Memory B cell (primary cell): ENCODE measurements at regions not wholly inside any gene's neighbourhood (a gene's known extent, or its start where the extent isn't known, plus 50 kb on each side); places are given as distances from the start of the nearest gene placed in this dataset.

Experiments
- ATAC-seq: fragments of 150-1000 bp; cut with Tn5 transposase; 2 replicates; pipeline ENCODE4 v1.10.0; 2021; ENCODE audit warnings: low read depth, mild to moderate bottlenecking, moderate library complexity
- DNase-seq, 2 donors: peaks; one replicate each; pipeline ENCODE4 v3.0.0; 2022; ENCODE audit warnings: low spot score in 2 of 2
- H3K27ac Mint-ChIP-seq: one replicate; pipeline ENCODE4 v1.8.0; 2022; ENCODE audit warnings: mild to moderate bottlenecking, moderate library complexity, mixed read lengths
- H3K27me3 Mint-ChIP-seq: one replicate; pipeline ENCODE4 v1.8.0; 2022; ENCODE audit warnings: mixed read lengths
- H3K36me3 Mint-ChIP-seq: one replicate; pipeline ENCODE4 v1.8.0; 2022; ENCODE audit warnings: mild to moderate bottlenecking, mixed read lengths
- H3K4me1 Mint-ChIP-seq: one replicate; pipeline ENCODE4 v1.8.0; 2022; ENCODE audit warnings: mixed read lengths
- H3K4me3 Mint-ChIP-seq: one replicate; pipeline ENCODE4 v1.8.0; 2022; ENCODE audit warnings: mild to moderate bottlenecking, moderate library complexity, mixed read lengths
- H3K9me3 Mint-ChIP-seq: one replicate; pipeline ENCODE4 v1.8.0; 2022; ENCODE audit warnings: mixed read lengths

DNA sequence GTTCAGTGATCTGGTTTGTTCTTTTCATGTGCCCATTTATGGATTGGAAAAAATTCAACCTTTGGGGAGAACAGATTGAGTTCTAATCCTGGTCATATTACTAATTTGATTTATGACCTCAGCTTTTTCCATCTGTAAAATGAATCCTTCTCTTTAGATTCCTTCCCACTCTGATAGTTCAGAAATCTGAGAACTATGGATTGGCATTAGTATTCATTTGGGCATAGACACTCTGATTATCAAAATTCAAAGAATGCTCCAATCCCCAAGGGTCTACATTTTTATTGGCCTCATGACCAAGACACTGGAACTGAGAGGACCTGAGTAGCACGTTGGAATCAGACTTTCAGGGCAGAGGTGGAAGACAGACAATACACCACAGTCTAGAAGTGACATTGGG lies 405.9 kb upstream of the PAPPA start:
- no peak for DNase-seq
- Mint-ChIP-seq H3K36me3 (no peaks in the 10 kb centered on the region), H3K27ac (no peak overlapping the region), H3K4me3 (no peak overlapping the region), H3K9me3 (no peaks in the 10 kb centered on the region), H3K27me3 (peaks cover 1% of the 10 kb centered on the region), H3K4me1 (no peaks in the 10 kb centered on the region)
- ATAC-seq, result no peak

DNA sequence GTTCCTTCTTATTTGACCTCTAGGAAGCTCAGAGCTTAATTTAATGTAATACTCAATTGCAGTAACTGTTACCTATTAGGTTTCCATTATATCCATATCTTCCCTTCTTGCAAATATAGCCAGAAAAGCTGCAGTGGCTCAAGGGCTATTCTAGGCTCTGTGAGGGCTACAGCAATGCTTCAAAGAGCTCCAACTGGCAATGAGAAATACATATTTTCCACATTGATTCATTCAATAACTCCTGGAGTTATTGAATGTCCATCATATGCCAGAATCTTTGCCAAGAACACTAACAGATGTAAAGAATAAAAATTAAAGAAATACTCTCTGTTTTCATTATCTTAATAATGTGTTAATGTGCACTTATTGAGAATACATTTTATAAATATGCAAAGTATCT lies 396.9 kb upstream of the PAPPA start:
- Mint-ChIP-seq H3K9me3 (peaks cover 8% of the 10 kb centered on the region), H3K4me1 (no peaks in the 10 kb centered on the region), H3K36me3 (no peaks in the 10 kb centered on the region), H3K27ac (no peak overlapping the region), H3K4me3 (no peak overlapping the region), H3K27me3 (no peaks in the 10 kb centered on the region)
- ATAC-seq (no peak), DNase-seq (no peak)

DNA sequence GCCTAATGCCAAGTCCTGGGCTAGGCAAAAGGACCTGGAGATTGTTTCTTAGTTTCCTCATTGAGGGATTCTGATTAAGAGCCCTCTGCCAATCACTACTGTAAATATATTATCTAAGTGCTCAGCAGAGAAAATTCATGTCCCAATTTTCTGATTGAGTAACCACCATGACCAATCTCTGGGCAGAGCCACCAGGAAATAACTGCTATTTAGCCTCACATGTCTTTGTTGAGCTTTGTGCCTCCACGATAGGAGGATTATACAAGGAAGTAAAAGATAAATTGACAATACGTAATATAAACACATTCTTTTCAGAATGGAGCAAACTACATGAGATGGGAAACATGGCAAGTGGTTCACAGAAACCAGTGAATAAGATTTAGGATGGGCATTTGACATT lies 396.1 kb upstream of the PAPPA start:
- Mint-ChIP-seq H3K36me3 (no peaks in the 10 kb centered on the region), H3K4me1 (no peaks in the 10 kb centered on the region), H3K27ac (no peak overlapping the region), H3K9me3 (peaks cover 8% of the 10 kb centered on the region), H3K27me3 (no peaks in the 10 kb centered on the region), H3K4me3 (no peak overlapping the region)
- no peak for ATAC-seq
- DNase-seq, result no peak

DNA sequence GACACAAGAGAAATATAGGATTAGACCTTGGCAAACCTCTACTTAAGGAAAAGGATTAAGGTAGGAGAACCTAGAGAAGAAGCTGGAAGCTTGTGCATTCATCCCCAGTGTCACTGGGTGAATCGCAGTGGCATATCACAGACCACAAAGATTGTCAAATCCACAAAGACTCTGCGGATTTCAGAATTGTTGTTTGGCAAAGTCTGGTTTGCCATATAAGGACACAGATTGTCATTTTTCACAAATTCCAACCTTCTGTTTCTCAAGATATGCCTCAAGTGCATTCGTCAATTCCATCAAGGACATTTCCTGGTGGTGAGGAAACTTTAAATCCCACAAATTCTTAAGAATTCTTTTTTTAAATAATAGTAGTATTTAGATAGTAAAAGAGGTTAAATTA lies 395.1 kb upstream of the PAPPA start:
- DNase-seq (no peak), ATAC-seq (no peak)
- H3K4me3 Mint-ChIP-seq, result no peak overlapping the region
- H3K4me1 Mint-ChIP-seq, result no peaks in the 10 kb centered on the region
- H3K27me3 Mint-ChIP-seq, result no peaks in the 10 kb centered on the region
- peaks cover 8% of the 10 kb centered on the region for H3K9me3 Mint-ChIP-seq
- no peak overlapping the region for H3K27ac Mint-ChIP-seq
- H3K36me3 Mint-ChIP-seq, result no peaks in the 10 kb centered on the region

GRCh38 chr9:115759426-115759825 lies 394.2 kb upstream of the PAPPA start:
- Mint-ChIP-seq H3K27ac (no peak overlapping the region), H3K9me3 (peaks cover 8% of the 10 kb centered on the region), H3K4me3 (no peak overlapping the region), H3K4me1 (no peaks in the 10 kb centered on the region), H3K27me3 (no peaks in the 10 kb centered on the region), H3K36me3 (no peaks in the 10 kb centered on the region)
- DNase-seq, result no peak
- no peak for ATAC-seq

GRCh38 chr9:115764645-115765044 lies 388.9 kb upstream of the PAPPA start:
- Mint-ChIP-seq H3K4me1 (no peaks in the 10 kb centered on the region), H3K36me3 (no peaks in the 10 kb centered on the region), H3K27me3 (no peaks in the 10 kb centered on the region), H3K27ac (no peak overlapping the region), H3K9me3 (no peaks in the 10 kb centered on the region), H3K4me3 (no peak overlapping the region)
- ATAC-seq (no peak), DNase-seq (no peak)

DNA sequence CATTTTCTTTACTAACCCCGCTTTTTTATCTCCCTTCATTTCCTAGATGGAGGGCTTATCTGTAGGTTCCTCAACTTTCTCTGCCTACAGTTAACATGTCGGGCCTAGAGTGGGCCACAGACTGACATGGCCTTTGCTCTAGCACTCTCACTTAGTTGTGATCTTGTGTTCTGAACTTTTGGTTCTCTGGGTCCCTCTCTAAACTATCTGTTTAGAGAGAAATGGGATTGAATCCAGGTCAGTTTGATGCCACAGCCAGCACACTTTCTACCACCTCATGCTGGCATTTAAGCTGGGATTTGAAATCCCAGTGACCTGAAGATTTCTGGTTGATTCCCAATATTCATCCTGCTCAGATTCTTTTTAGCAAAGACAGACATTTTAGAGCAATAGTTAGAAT lies 388.5 kb upstream of the PAPPA start:
- H3K4me3 Mint-ChIP-seq, result no peak overlapping the region
- no peaks in the 10 kb centered on the region for H3K36me3 Mint-ChIP-seq

GRCh38 chr9:115766370-115766955 lies 387.1 kb upstream of the PAPPA start:
- DNase-seq, result no peak
- no peak overlapping the region for H3K27ac Mint-ChIP-seq
- ATAC-seq, result no peak
- H3K9me3 Mint-ChIP-seq, result peaks cover 4% of the 10 kb centered on the region
- H3K4me3 Mint-ChIP-seq, result no peak overlapping the region
- H3K36me3 Mint-ChIP-seq, result no peaks in the 10 kb centered on the region
- H3K4me1 Mint-ChIP-seq, result no peaks in the 10 kb centered on the region
- no peaks in the 10 kb centered on the region for H3K27me3 Mint-ChIP-seq

More for the DNA sequence above, 388.5 kb upstream of the PAPPA start:
- Mint-ChIP-seq H3K27ac (no peak overlapping the region), H3K9me3 (peaks cover under 1% of the 10 kb centered on the region), H3K4me1 (no peaks in the 10 kb centered on the region), H3K27me3 (no peaks in the 10 kb centered on the region)
- ATAC-seq, result no peak
- DNase-seq, result no peak

DNA sequence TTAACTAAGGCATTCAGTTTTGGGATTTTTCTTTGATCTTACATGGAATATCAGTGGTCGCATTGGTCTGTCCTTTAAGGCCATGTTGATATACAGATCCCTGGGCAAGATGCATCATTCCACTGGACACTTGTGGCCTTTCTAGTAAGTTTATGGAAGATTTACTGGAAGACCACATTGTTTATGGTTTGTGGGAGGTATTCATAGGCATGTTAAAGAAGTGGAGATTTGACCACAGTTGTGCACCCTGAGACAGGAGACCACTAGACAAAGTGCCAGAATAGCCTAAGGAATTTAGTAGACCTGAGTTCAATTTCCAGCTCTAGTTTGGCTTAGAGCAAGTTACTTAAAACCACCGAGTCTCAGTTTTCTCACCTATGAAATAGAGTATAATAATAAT lies 383.1 kb upstream of the PAPPA start:
- Mint-ChIP-seq H3K27me3 (no peaks in the 10 kb centered on the region), H3K27ac (no peak overlapping the region), H3K36me3 (no peaks in the 10 kb centered on the region), H3K4me1 (no peaks in the 10 kb centered on the region), H3K9me3 (peaks cover 4% of the 10 kb centered on the region), H3K4me3 (no peak overlapping the region)
- no peak for DNase-seq
- ATAC-seq, result no peak

DNA sequence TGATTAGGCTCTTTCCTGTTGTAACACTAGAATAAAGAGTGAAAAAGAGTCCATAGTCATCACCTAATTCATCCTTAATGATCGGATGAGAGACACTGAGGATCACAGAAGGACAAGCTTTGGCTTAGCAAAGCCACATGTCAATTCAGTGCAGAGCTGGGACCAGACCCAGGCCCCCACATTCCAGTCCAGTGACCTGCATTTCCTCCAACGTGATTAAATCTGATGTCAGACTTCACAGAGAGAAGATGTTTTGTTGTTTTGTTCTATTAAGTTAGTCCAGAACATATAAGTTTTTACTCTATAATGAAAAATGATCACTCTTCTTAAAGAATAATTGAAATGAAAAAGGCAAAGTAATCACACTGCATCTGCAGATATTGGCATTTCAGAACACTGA lies 377.9 kb upstream of the PAPPA start:
- DNase-seq, result no peak
- no peaks in the 10 kb centered on the region for H3K4me1 Mint-ChIP-seq
- no peaks in the 10 kb centered on the region for H3K36me3 Mint-ChIP-seq
- H3K9me3 Mint-ChIP-seq, result peaks cover 2% of the 10 kb centered on the region
- no peak overlapping the region for H3K27ac Mint-ChIP-seq
- no peak for ATAC-seq
- H3K27me3 Mint-ChIP-seq, result no peaks in the 10 kb centered on the region
- H3K4me3 Mint-ChIP-seq, result no peak overlapping the region

DNA sequence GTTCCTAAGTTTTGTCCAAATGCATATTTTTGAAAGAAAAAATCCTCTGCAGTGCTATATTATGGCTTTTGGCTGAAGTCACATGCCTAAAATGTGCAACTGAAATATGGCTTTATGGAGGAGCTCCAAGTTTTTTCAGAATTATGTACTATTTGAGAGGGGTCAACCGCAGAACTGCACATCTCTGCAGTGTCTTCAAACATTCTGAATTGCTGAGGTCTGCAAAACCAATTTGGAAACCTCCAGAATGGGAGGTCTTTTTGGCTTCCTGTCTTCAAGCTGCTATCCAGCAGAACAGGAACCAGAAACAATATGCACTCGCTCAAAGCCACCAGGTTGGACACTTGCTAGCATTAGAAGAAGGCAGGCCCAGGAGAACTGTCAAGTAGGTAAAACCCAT lies 376.0 kb upstream of the PAPPA start:
- DNase-seq (no peak), ATAC-seq (no peak)
- no peaks in the 10 kb centered on the region for H3K36me3 Mint-ChIP-seq
- no peak overlapping the region for H3K4me3 Mint-ChIP-seq
- no peaks in the 10 kb centered on the region for H3K27me3 Mint-ChIP-seq
- H3K27ac Mint-ChIP-seq, result no peak overlapping the region
- H3K9me3 Mint-ChIP-seq, result peaks cover 3% of the 10 kb centered on the region
- H3K4me1 Mint-ChIP-seq, result no peaks in the 10 kb centered on the region

GRCh38 chr9:115781070-115781736 lies 372.4 kb upstream of the PAPPA start:
- no peak overlapping the region for H3K27ac Mint-ChIP-seq
- peaks cover 5% of the 10 kb centered on the region for H3K9me3 Mint-ChIP-seq
- H3K27me3 Mint-ChIP-seq, result no peaks in the 10 kb centered on the region
- ATAC-seq (no peak), DNase-seq (no peak)
- no peak overlapping the region for H3K4me3 Mint-ChIP-seq
- no peaks in the 10 kb centered on the region for H3K4me1 Mint-ChIP-seq
- no peaks in the 10 kb centered on the region for H3K36me3 Mint-ChIP-seq

- Mint-ChIP-seq H3K4me3 (no peak overlapping the region), H3K4me1 (no peaks in the 10 kb centered on the region), H3K27ac (no peak overlapping the region), H3K36me3 (no peaks in the 10 kb centered on the region), H3K27me3 (no peaks in the 10 kb centered on the region), H3K9me3 (peaks cover 7% of the 10 kb centered on the region)
- no peak for ATAC-seq
- no peak for DNase-seq
These were observed 367.3 kb upstream of the PAPPA start for GRCh38 chr9:115786321-115786720.

GRCh38 chr9:115790520-115790919 lies 363.1 kb upstream of the PAPPA start:
- Mint-ChIP-seq H3K36me3 (no peaks in the 10 kb centered on the region), H3K4me3 (no peak overlapping the region), H3K9me3 (peaks cover 10% of the 10 kb centered on the region), H3K27ac (no peak overlapping the region), H3K4me1 (no peaks in the 10 kb centered on the region), H3K27me3 (no peaks in the 10 kb centered on the region)
- DNase-seq (no peak), ATAC-seq (no peak)

GRCh38 chr9:115794921-115795475 lies 358.6 kb upstream of the PAPPA start:
- Mint-ChIP-seq H3K27me3 (no peaks in the 10 kb centered on the region), H3K36me3 (no peaks in the 10 kb centered on the region), H3K4me1 (no peaks in the 10 kb centered on the region), H3K27ac (no peak overlapping the region), H3K9me3 (peaks cover 7% of the 10 kb centered on the region), H3K4me3 (no peak overlapping the region)
- DNase-seq (no peak), ATAC-seq (no peak)
